NB4 (cell line): ENCODE measurements at regions not wholly inside any gene's neighbourhood (a gene's known extent, or its start where the extent isn't known, plus 50 kb on each side); places are given as distances from the start of the nearest gene placed in this dataset.
"Not testable (repeated sequence)": the region's sequence is repeated elsewhere in the genome, so short reads cannot be mapped to it uniquely, and the experiment has no call there.

Source experiments
- DNase-seq: peaks from one replicate; pipeline ENCODE4 v3.0.0; 2010; ENCODE audit warnings: low read depth
- H3K4me3 ChIP-seq: one replicate; pipeline ENCODE4 v1.5.1; 2011; ENCODE audit warnings: mild to moderate bottlenecking, low read depth, low read length, moderate library complexity
- MYC ChIP-seq: IDR thresholded peaks from 2 replicates; pipeline ENCODE4 v1.6.1; 2011; ENCODE audit warnings: low read depth, low read length
- POLR2A ChIP-seq: IDR thresholded peaks from 2 replicates; pipeline ENCODE4 v1.6.1; 2011; ENCODE audit warnings: mild to moderate bottlenecking; ENCODE audit not compliant: insufficient read length; ENCODE audit errors: extremely low read depth
- TF ChIP-seq, protein P1 (sequence below): IDR thresholded peaks from 2 replicates; pipeline ENCODE4 v1.6.1; 2011; ENCODE audit warnings: low read depth, low read length
- TF ChIP-seq, protein P2 (sequence below): IDR thresholded peaks from one replicate; pipeline ENCODE4 v1.5.1; 2012; ENCODE audit warnings: low read depth, low read length

DNA sequence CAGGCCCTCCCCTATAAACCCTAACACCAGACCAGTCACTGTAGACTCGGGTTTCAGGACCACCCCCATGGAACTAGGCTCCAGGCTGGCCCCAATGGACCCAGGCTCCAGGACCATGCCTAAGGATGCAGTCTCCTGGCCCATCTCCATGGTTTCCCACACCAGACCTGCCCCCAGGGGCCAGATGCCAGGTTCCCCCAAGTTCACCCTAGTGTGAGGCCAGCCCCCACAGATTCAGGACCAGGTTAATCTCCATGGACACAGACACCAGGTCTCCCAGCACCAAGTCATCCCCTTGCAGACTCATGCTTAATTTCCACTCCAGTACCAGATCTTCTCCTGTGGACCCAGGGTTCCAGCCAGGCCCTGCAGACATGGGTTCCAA lies 103.8 kb upstream of the LANCL2 start:
- no peak for DNase-seq
- H3K4me3 ChIP-seq, result no peak overlapping the region
- TF ChIP-seq, protein P1, sequence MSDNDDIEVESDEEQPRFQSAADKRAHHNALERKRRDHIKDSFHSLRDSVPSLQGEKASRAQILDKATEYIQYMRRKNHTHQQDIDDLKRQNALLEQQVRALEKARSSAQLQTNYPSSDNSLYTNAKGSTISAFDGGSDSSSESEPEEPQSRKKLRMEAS, result no peak
- TF ChIP-seq, protein P2, sequence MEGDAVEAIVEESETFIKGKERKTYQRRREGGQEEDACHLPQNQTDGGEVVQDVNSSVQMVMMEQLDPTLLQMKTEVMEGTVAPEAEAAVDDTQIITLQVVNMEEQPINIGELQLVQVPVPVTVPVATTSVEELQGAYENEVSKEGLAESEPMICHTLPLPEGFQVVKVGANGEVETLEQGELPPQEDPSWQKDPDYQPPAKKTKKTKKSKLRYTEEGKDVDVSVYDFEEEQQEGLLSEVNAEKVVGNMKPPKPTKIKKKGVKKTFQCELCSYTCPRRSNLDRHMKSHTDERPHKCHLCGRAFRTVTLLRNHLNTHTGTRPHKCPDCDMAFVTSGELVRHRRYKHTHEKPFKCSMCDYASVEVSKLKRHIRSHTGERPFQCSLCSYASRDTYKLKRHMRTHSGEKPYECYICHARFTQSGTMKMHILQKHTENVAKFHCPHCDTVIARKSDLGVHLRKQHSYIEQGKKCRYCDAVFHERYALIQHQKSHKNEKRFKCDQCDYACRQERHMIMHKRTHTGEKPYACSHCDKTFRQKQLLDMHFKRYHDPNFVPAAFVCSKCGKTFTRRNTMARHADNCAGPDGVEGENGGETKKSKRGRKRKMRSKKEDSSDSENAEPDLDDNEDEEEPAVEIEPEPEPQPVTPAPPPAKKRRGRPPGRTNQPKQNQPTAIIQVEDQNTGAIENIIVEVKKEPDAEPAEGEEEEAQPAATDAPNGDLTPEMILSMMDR, result no peak
- no peak for TF ChIP-seq MYC
- TF ChIP-seq POLR2A, result no peak

DNA sequence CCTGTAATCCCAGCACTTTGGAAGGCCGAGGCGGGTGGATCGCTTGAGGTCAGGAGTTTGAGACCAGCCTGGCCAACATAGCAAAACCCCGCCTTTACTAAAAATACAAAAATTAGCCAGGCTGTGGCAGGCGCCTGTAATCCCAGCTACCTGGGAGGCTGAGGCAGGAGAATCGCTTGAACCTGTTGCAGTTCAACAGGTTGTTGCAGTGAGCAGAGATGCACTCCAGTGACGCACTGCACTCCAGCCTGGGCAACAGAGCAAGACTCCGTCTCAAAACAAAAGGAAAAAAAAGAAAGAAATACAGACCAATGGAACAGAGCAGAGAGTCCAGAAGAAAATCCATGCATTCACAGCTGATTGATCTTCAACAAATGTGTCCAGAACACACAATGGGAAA lies 99.8 kb upstream of the LANCL2 start:
- not testable (repeated sequence) for H3K4me3 ChIP-seq, DNase-seq

DNA sequence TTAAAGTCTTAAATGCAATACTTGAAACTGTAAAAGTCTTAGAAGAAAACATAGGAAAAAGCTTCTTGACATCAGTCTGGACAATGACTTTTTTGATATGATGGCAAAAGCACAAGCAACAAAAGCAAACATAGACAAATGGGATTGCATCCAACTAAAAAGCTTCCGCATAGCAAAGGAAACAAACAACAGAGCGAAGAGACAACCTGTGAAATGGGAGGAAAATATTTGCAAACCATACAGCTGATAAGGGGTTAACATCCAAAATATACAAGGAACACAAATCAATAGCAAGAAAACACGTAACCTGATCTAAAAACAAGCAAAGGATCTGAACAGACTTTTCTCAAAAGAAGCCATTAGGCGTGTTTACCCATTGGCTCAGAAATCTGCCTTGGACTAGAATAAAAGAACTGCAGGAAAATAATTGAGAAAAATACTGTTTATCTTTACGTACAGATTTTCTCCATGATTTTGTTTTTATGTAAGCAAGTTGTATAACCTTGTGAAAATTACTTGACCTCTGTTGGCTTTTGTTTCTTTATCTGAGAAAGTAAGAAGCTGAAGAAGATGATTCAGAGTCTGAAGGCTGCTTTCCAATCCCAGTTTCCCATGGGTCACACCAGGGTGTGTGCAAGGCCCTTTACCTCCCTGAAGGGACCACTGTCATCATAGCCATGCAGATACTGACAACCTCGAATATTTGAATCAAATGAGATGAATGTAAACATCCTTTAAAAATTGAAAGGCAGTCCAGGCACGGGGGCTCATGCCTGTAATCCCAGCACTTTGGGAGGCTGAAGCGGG lies 99.1 kb upstream of the LANCL2 start:
- DNase-seq, result no peak
- TF ChIP-seq, protein P2, result no peak
- TF ChIP-seq MYC (no peak), POLR2A (no peak)
- TF ChIP-seq, protein P1, result no peak
- no peak overlapping the region for H3K4me3 ChIP-seq

DNA sequence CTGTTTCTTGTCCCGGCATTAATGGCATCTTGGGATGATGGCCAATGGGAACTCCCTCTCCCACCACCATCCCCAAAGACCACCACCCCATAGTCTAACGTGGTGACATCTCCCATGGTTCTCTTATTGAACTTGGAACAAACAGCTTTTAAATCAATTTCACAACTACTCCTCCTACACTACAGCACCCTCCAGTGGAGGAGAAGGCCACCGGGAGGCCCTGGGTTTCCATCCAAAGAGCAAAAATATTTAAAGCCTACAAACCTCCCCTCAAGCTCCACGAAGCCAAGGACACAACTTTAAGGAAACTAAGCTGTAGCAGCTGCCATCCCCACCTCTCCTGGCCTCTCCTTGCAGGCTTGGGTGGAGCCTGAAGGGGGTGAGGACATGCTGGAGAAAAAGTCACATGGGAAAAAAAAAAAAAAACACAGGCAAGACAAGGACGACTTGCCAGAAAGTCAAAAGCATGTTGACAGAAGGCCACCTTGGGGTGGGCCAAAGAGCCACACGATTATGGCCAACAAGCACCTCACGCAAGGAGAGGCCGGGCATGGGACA lies 94.0 kb upstream of the LANCL2 start:
- no peak overlapping the region for H3K4me3 ChIP-seq
- DNase-seq, result peak; percentile 30
- no peak for TF ChIP-seq MYC
- TF ChIP-seq, protein P2, result peak; percentile 55

DNA sequence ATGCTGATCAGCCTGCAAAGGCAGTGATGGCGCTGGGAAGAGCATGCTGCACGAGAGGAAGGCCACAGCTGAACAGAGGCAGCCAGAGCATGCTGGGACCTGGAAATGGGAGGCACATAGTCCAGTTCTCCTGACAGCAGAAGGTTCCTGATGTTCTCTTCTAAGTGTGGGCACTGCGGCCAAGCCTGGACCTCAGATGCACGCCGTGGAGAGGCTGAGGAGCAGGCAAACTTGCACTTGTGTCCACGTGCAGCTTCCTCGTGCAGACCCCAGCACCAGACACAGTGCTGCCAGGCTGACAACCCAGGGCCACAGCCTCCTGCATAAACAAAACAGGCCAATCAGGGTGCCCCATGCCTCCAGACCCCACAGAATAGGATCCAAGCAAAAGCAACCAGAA lies 93.5 kb upstream of the LANCL2 start:
- H3K4me3 ChIP-seq, result no peak overlapping the region
- no peak for DNase-seq
- TF ChIP-seq, protein P2, result no peak
- TF ChIP-seq POLR2A, result no peak
- TF ChIP-seq, protein P1, result no peak
- no peak for TF ChIP-seq MYC

DNA sequence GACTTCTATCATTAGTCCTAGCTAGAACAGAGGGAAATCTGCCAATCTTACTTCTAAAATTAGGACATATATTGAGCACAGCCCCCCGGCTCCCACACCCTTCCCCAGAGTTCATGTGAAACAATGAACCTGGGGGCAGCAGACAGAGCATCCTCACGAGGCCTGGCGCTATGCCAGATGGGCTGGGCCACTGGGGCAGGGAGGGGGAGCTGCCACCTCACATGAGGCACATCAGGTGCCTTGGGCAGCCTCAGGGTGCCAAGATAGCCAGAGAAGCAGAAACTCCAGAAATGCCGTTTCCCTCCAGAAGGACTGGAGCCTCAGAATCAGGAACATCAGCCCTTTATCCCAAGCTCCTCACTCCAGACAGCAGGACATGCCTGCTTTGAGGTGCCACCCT lies 92.8 kb upstream of the LANCL2 start:
- H3K4me3 ChIP-seq, result no peak overlapping the region
- TF ChIP-seq, protein P2, result no peak
- no peak for TF ChIP-seq MYC
- TF ChIP-seq, protein P1, result no peak
- TF ChIP-seq POLR2A, result no peak
- DNase-seq, result no peak
